ENCODE measurements at regions not wholly inside any gene's neighbourhood (a gene's known extent, or its start where the extent isn't known, plus 50 kb on each side); places are given as distances from the start of the nearest gene placed in this dataset.

- TF ChIP-seq GATA3 (IDR thresholded peaks at IDR 0.05; ENCODE audit: low read depth, low read length) (no peak), GATA2 (IDR thresholded peaks at IDR 0.05; ENCODE audit: low read depth, low read length) (no peak)
Observed at GRCh38 chr5:27578279-27578678, 539.9 kb upstream of the CDH9 start.
